Tibial artery (tissue), 4 donors: ENCODE measurements at regions not wholly inside any gene's neighbourhood (a gene's known extent, or its start where the extent isn't known, plus 50 kb on each side); places are given as distances from the start of the nearest gene placed in this dataset.

ENCODE experiments used
- DNase-seq, 2 donors: peaks; one replicate each; pipeline ENCODE4 v3.0.0-alpha.2; 2019
- H3K27ac ChIP-seq, 2 donors: fragments of 200-600 bp; sonication (generic) in 1 of 2; 1 replicate in 1 of 2; 2 replicates in 1 of 2; pipeline ENCODE4 v1.5.1; 2018 to 2019; ENCODE audit warnings: mild to moderate bottlenecking in 1 of 2
- H3K27me3 ChIP-seq, 2 donors: fragments of 200-600 bp; sonication (generic) in 1 of 2; one replicate each; pipeline versions ENCODE4 v1.5.1 to v1.6.0; 2016 to 2019
- H3K36me3 ChIP-seq, 3 donors: fragments of 200-600 bp; sonication (generic) in 2 of 3; one replicate each; pipeline ENCODE4 v1.5.1; 2016 to 2019; ENCODE audit warnings: mild to moderate bottlenecking in 2 of 3
- H3K4me1 ChIP-seq, 4 donors: fragments of 200-600 bp; sonication (generic) in 2 of 4; 1 replicate in 3 of 4; 2 replicates in 1 of 4; pipeline ENCODE4 v1.5.1; 2016 to 2019
- H3K4me3 ChIP-seq, 2 donors: fragments of 200-600 bp; sonication (generic) in 1 of 2; 1 replicate in 1 of 2; 2 replicates in 1 of 2; pipeline ENCODE4 v1.5.1; 2018 to 2019; ENCODE audit warnings: mild to moderate bottlenecking in 2 of 2
- H3K9me3 ChIP-seq, 3 donors: fragments of 200-600 bp; sonication (generic) in 1 of 3; one replicate each; pipeline ENCODE4 v1.5.1; 2016 to 2019
- CTCF ChIP-seq, 2 experiments: fragments of 200-600 bp in 1 of 2; fragments of 450-650 bp in 1 of 2; IDR thresholded peaks; one replicate each; pipeline ENCODE4 v1.5.1; 2017 to 2019; ENCODE audit warnings: antibody characterized with exemption in 2 of 2, mild to moderate bottlenecking in 1 of 2, moderate library complexity in 1 of 2
- intact Hi-C: fragments of 100-400 bp; cut with DNase I; formaldehyde crosslinking; loops from one replicate; pipeline ENCODE4 v1.15.0; 2023; ENCODE audit warnings: low total_unique reads

- Histone ChIP-seq H3K4me3 (no peak overlapping the region), H3K4me1 (peaks cover 0 to 6% (median 0%) of the 10 kb centered on the region in 4 donors), H3K27me3 (peaks cover 0 to 14% of the 10 kb centered on the region in 2 donors), H3K36me3 (no peaks in the 10 kb centered on the region), H3K9me3 (peaks cover 0 to 9% (median 4%) of the 10 kb centered on the region in 3 donors), H3K27ac (no peak overlapping the region)
- intact Hi-C loops, result no loop called here
- TF ChIP-seq CTCF (IDR thresholded peaks at IDR 0.05), result no peak
- no peak for DNase-seq
These were observed 227.7 kb upstream of the HES1 start for GRCh38 chr3:193908181-193908744.

- peaks cover 0 to 6% of the 10 kb centered on the region in 2 donors for H3K27me3 ChIP-seq
- H3K4me3 ChIP-seq, result no peak overlapping the region
- no peak for TF ChIP-seq CTCF (IDR thresholded peaks at IDR 0.05)
- peaks cover 0 to 6% (median 0%) of the 10 kb centered on the region in 4 donors for H3K4me1 ChIP-seq
- no peak overlapping the region for H3K27ac ChIP-seq
- DNase-seq, result no peak
- H3K9me3 ChIP-seq, result peaks cover 0 to 9% (median 4%) of the 10 kb centered on the region in 3 donors
- H3K36me3 ChIP-seq, result no peaks in the 10 kb centered on the region
- intact Hi-C loops, result no loop called here
These were observed 226.6 kb upstream of the HES1 start for GRCh38 chr3:193909387-193909786.

- Histone ChIP-seq H3K4me1 (peaks cover 0 to 6% (median 0%) of the 10 kb centered on the region in 4 donors), H3K36me3 (no peaks in the 10 kb centered on the region), H3K9me3 (peaks cover 0 to 9% (median 4%) of the 10 kb centered on the region in 3 donors), H3K4me3 (no peak overlapping the region), H3K27ac (no peak overlapping the region), H3K27me3 (peaks cover 0 to 6% of the 10 kb centered on the region in 2 donors)
- DNase-seq, result no peak
- intact Hi-C loops, result no loop called here
- TF ChIP-seq CTCF (IDR thresholded peaks at IDR 0.05), result no peak
These were observed 225.6 kb upstream of the HES1 start for GRCh38 chr3:193910310-193910709.

- no peak overlapping the region for H3K4me3 ChIP-seq
- peaks cover 0 to 9% (median 4%) of the 10 kb centered on the region in 3 donors for H3K9me3 ChIP-seq
- TF ChIP-seq CTCF (IDR thresholded peaks at IDR 0.05), result no peak
- no peaks in the 10 kb centered on the region for H3K36me3 ChIP-seq
- H3K4me1 ChIP-seq, result peaks cover 0 to 6% (median 0%) of the 10 kb centered on the region in 4 donors
- H3K27me3 ChIP-seq, result peaks cover 0 to 6% of the 10 kb centered on the region in 2 donors
- intact Hi-C loops, result no loop called here
- no peak overlapping the region for H3K27ac ChIP-seq
- peak; percentile 52 to 72 for DNase-seq
These were observed 224.8 kb upstream of the HES1 start for GRCh38 chr3:193910886-193911738.

- Histone ChIP-seq H3K9me3 (peaks cover 0 to 9% (median 4%) of the 10 kb centered on the region in 3 donors), H3K4me3 (no peak overlapping the region), H3K36me3 (no peaks in the 10 kb centered on the region), H3K27ac (no peak overlapping the region), H3K27me3 (peaks cover 0 to 6% of the 10 kb centered on the region in 2 donors), H3K4me1 (peaks cover 0 to 6% (median 0%) of the 10 kb centered on the region in 4 donors)
- DNase-seq, result no peak
- intact Hi-C loops, result no loop called here
- no peak for TF ChIP-seq CTCF (IDR thresholded peaks at IDR 0.05)
These were observed 224.1 kb upstream of the HES1 start for GRCh38 chr3:193911784-193912340.
